ENCODE measurements at regions not wholly inside any gene's neighbourhood (a gene's known extent, or its start where the extent isn't known, plus 50 kb on each side); places are given as distances from the start of the nearest gene placed in this dataset.
"Not testable (repeated sequence)": the region's sequence is repeated elsewhere in the genome, so short reads cannot be mapped to it uniquely, and the experiment has no call there.

- DNase-seq (ENCODE audit: low read depth in 2 of 2): peak in 1 of 2 donors; percentile 32
Observed at GRCh38 chr3:110973263-110973895, 98.2 kb upstream of the NECTIN3 start.

GRCh38 chr3:110974902-110975301 is 96.7 kb upstream of the NECTIN3 start:
- DNase-seq (ENCODE audit: low read depth in 2 of 2): no peak

GRCh38 chr3:110984456-110985250 is 87.0 kb upstream of the NECTIN3 start:
- DNase-seq (ENCODE audit: low read depth in 2 of 2): no peak

DNA sequence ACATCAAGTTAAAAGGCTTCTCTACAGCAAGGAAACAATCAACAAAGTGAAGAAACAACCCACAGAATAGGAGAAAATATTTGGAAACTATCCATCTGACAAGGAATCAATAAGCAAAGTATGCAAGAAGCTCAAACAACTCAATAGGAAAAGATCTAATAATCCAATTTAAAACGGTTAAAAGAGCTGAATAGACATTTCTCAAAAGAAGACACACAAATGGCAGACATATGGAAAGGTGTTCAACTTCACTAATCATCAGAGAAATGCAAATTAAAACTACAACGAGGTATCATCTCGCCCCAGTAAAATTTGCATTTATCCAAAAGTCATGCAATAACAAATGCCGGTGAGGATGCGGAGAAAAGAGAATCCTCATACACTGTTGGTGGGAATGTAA is 82.2 kb upstream of the NECTIN3 start:
- DNase-seq (ENCODE audit: low read depth in 2 of 2): no peak

DNA sequence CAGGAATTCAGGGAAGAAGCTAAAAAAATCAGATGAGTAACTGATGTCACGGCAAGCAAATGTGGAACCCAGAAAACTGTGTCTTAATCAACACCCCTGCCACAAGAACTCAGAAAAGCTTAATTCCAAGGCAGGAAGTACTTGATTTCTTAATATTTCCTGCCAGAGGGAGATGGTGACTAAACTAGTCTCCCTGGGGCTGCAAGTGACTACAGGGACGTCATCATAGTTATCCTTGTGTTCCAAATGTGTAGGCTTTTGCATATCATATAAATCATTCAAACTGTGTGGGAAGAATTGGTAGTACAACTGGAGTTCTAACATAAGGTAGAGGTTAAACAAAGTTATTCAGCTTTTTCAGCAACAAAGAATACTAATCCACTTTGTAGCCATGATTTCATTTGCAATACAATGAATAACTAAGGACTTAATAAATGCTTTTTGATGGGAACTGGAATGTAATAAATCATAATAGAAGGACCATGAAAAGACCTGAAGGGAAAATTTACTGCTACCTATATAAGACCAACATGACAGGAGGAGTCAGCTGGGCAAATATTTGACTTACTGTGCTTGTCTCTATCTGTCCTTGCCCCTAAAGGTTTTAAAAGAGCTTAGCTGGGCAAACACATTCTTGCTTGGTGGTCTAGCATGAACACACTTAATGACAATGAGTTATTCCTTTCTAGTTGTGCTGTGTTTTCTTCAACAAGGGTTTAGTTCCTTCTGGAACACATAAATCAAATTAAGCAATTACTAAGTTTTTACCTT is 76.0 kb upstream of the NECTIN3 start:
- DNase-seq (ENCODE audit: low read depth in 2 of 2): peak in 1 of 2 donors; percentile 51

GRCh38 chr3:110998766-110999165 is 72.8 kb upstream of the NECTIN3 start:
- DNase-seq (ENCODE audit: low read depth in 2 of 2): not testable (repeated sequence)

DNA sequence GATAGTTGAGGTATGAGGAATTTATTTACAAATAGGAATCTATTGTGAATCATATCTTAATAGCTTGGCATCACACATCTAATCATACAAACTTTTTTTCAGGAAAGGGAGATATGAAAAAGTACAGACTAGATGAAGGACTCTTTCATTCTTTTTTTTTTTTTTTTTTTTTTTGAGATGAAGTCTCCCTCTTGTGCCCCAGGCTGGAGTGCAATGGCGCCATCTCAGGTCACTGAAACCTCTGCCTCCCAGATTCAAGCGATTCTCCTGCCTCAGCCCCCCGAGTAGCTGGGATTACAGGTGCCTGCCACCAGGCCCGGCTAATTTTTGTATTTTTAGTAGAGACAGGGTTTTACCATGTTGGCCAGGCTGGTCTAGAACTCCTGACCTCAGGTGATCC is 65.1 kb upstream of the NECTIN3 start:
- not testable (repeated sequence) for DNase-seq (ENCODE audit: low read depth in 2 of 2)

DNA sequence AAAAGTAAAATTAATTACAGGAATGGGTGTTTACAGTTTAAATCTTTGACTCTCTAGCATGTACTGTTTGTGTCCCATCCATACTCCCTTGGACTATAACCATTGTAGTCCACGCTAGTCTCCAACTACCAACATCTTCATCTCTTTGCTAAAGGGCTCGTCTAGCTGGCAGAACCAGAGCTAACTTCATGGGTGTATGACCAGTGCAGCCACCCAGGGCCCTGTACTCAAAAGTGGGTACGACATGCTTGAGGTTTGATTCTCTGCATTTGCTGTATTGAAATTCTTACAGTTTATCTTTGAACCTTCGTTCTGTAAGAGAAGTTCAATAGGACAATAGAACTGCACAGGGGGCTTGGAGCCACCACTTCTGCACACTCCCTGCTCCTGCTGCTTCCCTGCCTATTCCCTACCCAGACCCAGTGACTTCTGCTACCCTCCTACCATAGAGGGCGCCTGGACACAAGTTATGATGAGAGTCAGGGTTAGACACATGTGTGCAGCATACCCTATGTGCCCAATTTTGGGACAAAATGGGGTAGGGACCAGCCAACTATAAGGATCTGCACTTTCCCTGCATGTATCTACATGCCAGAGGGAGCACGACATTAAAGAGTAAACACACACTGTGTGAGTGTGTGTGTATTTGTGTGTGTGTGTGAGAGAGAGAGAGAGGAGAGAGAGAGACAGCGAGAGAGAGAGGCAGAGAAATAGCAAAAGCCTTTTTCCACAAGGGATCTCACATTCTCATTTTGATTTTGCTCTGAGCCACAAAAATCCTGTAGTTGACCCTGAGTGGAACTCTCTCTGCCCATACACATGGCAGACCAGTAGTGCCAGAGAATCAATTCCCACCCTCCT is 59.0 kb upstream of the NECTIN3 start:
- DNase-seq (ENCODE audit: low read depth in 2 of 2): peak; percentile 3 to 23

All from lung microvascular endothelial cell (primary cell).